Mesenchymal stem cell (in vitro differentiated cells and primary cell): ENCODE measurements at regions not wholly inside any gene's neighbourhood (a gene's known extent, or its start where the extent isn't known, plus 50 kb on each side); places are given as distances from the start of the nearest gene placed in this dataset.

Source experiments
- DNase-seq: peaks from one replicate; pipeline ENCODE4 v3.0.0-alpha.2; 2013
- H2AFZ ChIP-seq: one replicate; pipeline ENCODE4 v1.6.1; 2013; ENCODE audit warnings: low read depth, mild to moderate bottlenecking, control low read depth, inconsistent platforms, low read length, moderate library complexity
- H2AK5ac ChIP-seq: 2 replicates; pipeline ENCODE4 v1.6.1; 2013; ENCODE audit warnings: low read length, moderate library complexity, mild to moderate bottlenecking, inconsistent platforms; ENCODE audit not compliant: severe bottlenecking
- H2BK120ac ChIP-seq: one replicate; pipeline ENCODE4 v1.6.1; 2013; ENCODE audit warnings: low read depth, mild to moderate bottlenecking, inconsistent platforms, low read length, moderate library complexity
- H2BK12ac ChIP-seq, 2 experiments: one replicate each; pipeline ENCODE4 v1.6.1; 2013; ENCODE audit warnings: inconsistent platforms in 2 of 2, low read length in 2 of 2, mild to moderate bottlenecking in 2 of 2, moderate library complexity in 2 of 2, control low read depth in 1 of 2
- H2BK15ac ChIP-seq: one replicate; pipeline ENCODE4 v1.6.1; 2013; ENCODE audit warnings: mild to moderate bottlenecking, low read depth, inconsistent platforms; ENCODE audit not compliant: poor library complexity, severe bottlenecking
- H2BK5ac ChIP-seq: 2 replicates; pipeline ENCODE4 v1.6.1; 2013; ENCODE audit warnings: low read depth, mild to moderate bottlenecking, low read length, control low read depth, inconsistent platforms; ENCODE audit not compliant: poor library complexity, severe bottlenecking
- H3K14ac ChIP-seq, 2 experiments: one replicate each; pipeline ENCODE4 v1.6.1; 2013; ENCODE audit warnings: inconsistent platforms in 2 of 2, low read length in 2 of 2, control low read depth in 1 of 2, mild to moderate bottlenecking in 1 of 2, moderate library complexity in 1 of 2
- H3K18ac ChIP-seq, 2 experiments: one replicate each; pipeline ENCODE4 v1.6.1; 2013; ENCODE audit warnings: inconsistent platforms in 2 of 2, low read length in 2 of 2, control low read depth in 1 of 2, low read depth in 1 of 2, mild to moderate bottlenecking in 1 of 2
- H3K23ac ChIP-seq, 2 experiments: one replicate each; pipeline ENCODE4 v1.6.1; 2013; ENCODE audit warnings: inconsistent platforms in 2 of 2, low read length in 2 of 2, mild to moderate bottlenecking in 2 of 2, moderate library complexity in 2 of 2, control low read depth in 1 of 2
- H3K27ac ChIP-seq: 2 replicates; pipeline ENCODE4 v1.5.1; 2013; ENCODE audit warnings: mild to moderate bottlenecking, moderate library complexity, low read length, control low read depth, inconsistent platforms; ENCODE audit not compliant: poor library complexity, severe bottlenecking
- H3K27me3 ChIP-seq, 2 experiments: 2 replicates each; pipeline versions ENCODE4 v1.6.1 to v1.7.0; 2013; ENCODE audit warnings: low read length in 2 of 2, mild to moderate bottlenecking in 2 of 2, moderate library complexity in 2 of 2, control low read depth in 1 of 2, inconsistent platforms in 1 of 2; ENCODE audit not compliant: control insufficient read depth in 1 of 2, insufficient read depth in 1 of 2
- H3K36me3 ChIP-seq, 2 experiments: 2 replicates each; pipeline versions ENCODE4 v1.6.1 to v1.7.0; 2013; ENCODE audit warnings: low read length in 2 of 2, control low read depth in 1 of 2, inconsistent platforms in 1 of 2, low read depth in 1 of 2, mild to moderate bottlenecking in 1 of 2; ENCODE audit not compliant: insufficient read depth in 2 of 2, control insufficient read depth in 1 of 2
- H3K4ac ChIP-seq, 2 experiments: one replicate each; pipeline ENCODE4 v1.6.1; 2013; ENCODE audit warnings: inconsistent platforms in 2 of 2, low read length in 2 of 2, mild to moderate bottlenecking in 2 of 2, moderate library complexity in 2 of 2, control low read depth in 1 of 2, low read depth in 1 of 2
- H3K4me1 ChIP-seq: 2 replicates; pipeline ENCODE4 v1.6.1; 2013; ENCODE audit warnings: low read depth, low read length, control low read depth; ENCODE audit not compliant: control insufficient read depth, insufficient read depth
- H3K4me2 ChIP-seq: 2 replicates; pipeline ENCODE4 v1.6.1; 2013; ENCODE audit warnings: low read length, mild to moderate bottlenecking, inconsistent platforms; ENCODE audit not compliant: poor library complexity, severe bottlenecking
- H3K4me3 ChIP-seq, 2 experiments: 2 replicates each; pipeline versions ENCODE4 v1.5.1 to v1.7.0; 2013; ENCODE audit warnings: low read length in 2 of 2, mild to moderate bottlenecking in 2 of 2, control low read depth in 1 of 2, low read depth in 1 of 2; ENCODE audit not compliant: insufficient read depth in 1 of 2
- H3K79me1 ChIP-seq: replicated peaks from 2 replicates; pipeline ENCODE4 v1.6.1; 2013; ENCODE audit warnings: mild to moderate bottlenecking, control low read depth, low read length, inconsistent platforms; ENCODE audit not compliant: poor library complexity, severe bottlenecking
- H3K9ac ChIP-seq: 2 replicates; pipeline ENCODE4 v1.7.0; 2013; ENCODE audit warnings: mild to moderate bottlenecking, low read length, moderate library complexity
- H3K9me3 ChIP-seq: 2 replicates; pipeline ENCODE4 v1.7.0; 2013; ENCODE audit warnings: mild to moderate bottlenecking, low read length; ENCODE audit not compliant: control insufficient read depth
- H4K8ac ChIP-seq: one replicate; pipeline ENCODE4 v1.6.1; 2013; ENCODE audit warnings: inconsistent platforms, mild to moderate bottlenecking, low read length, moderate library complexity
- H4K91ac ChIP-seq: one replicate; pipeline ENCODE4 v1.6.1; 2013; ENCODE audit warnings: mild to moderate bottlenecking, low read length, inconsistent platforms
- WGBS: methylation state at CpG from one replicate; pipeline ENCODE4 v1.1.7; 2013; ENCODE audit warnings: mixed read lengths; 5-methylcytosine and 5-hydroxymethylcytosine counted together

GRCh38 chr2:42878581-42878980, 86.2 kb upstream of the HAAO start:
- Histone ChIP-seq H3K14ac (no peak overlapping the region), H2BK15ac (no peak overlapping the region), H2AFZ (no peak overlapping the region), H3K36me3 (no peaks in the 10 kb centered on the region), H3K18ac (no peak overlapping the region), H2AK5ac (no peak overlapping the region), H3K4me3 (no peak overlapping the region), H3K9ac (no peak overlapping the region), H3K23ac (no peak overlapping the region), H2BK12ac (peak overlapping the region in 1 of 2 experiments; percentile 9), H3K79me1 (no peaks in the 10 kb centered on the region), H4K8ac (no peak overlapping the region), H3K4me2 (no peak overlapping the region), H4K91ac (no peak overlapping the region), H3K4ac (no peak overlapping the region), H2BK120ac (no peak overlapping the region), H3K27ac (no peak overlapping the region), H3K4me1 (peaks cover 4% of the 10 kb centered on the region), H2BK5ac (no peak overlapping the region), H3K27me3 (no peaks in the 10 kb centered on the region), H3K9me3 (no peaks in the 10 kb centered on the region)
- WGBS: 89% methylated on average over 4 of the region's 4 CpGs
- DNase-seq: no peak

- Histone ChIP-seq H3K18ac (no peak overlapping the region), H3K23ac (no peak overlapping the region), H3K4me1 (peaks cover 4% of the 10 kb centered on the region), H3K9me3 (no peaks in the 10 kb centered on the region), H3K4me3 (no peak overlapping the region), H3K4ac (no peak overlapping the region), H2BK120ac (no peak overlapping the region), H3K79me1 (no peaks in the 10 kb centered on the region), H2AFZ (no peak overlapping the region), H2AK5ac (no peak overlapping the region), H2BK12ac (no peak overlapping the region), H4K8ac (no peak overlapping the region), H3K36me3 (no peaks in the 10 kb centered on the region), H4K91ac (no peak overlapping the region), H2BK5ac (no peak overlapping the region), H3K27ac (no peak overlapping the region), H3K14ac (no peak overlapping the region), H3K4me2 (no peak overlapping the region), H3K27me3 (no peaks in the 10 kb centered on the region), H3K9ac (no peak overlapping the region), H2BK15ac (no peak overlapping the region)
- WGBS: 89% methylated on average over 1 of the region's 1 CpG
- DNase-seq: no peak
Measured at GRCh38 chr2:42877936-42878335, 85.6 kb upstream of the HAAO start.

- peaks cover 4% of the 10 kb centered on the region for H3K4me1 ChIP-seq
- no peak overlapping the region for H2BK12ac ChIP-seq
- no peaks in the 10 kb centered on the region for H3K36me3 ChIP-seq
- H2BK120ac ChIP-seq: no peak overlapping the region
- H4K91ac ChIP-seq: no peak overlapping the region
- no peak overlapping the region for H3K9ac ChIP-seq
- H4K8ac ChIP-seq: no peak overlapping the region
- H3K27ac ChIP-seq: no peak overlapping the region
- WGBS: 64% methylated on average over 3 of the region's 3 CpGs
- no peak overlapping the region for H3K4ac ChIP-seq
- peak; percentile 61 for DNase-seq
- H3K27me3 ChIP-seq: no peaks in the 10 kb centered on the region
- H2AK5ac ChIP-seq: no peak overlapping the region
- no peak overlapping the region for H2BK15ac ChIP-seq
- no peak overlapping the region for H2AFZ ChIP-seq
- H3K18ac ChIP-seq: no peak overlapping the region
- no peak overlapping the region for H3K23ac ChIP-seq
- H3K14ac ChIP-seq: no peak overlapping the region
- H2BK5ac ChIP-seq: no peak overlapping the region
- H3K4me2 ChIP-seq: no peak overlapping the region
- H3K4me3 ChIP-seq: no peak overlapping the region
- no peaks in the 10 kb centered on the region for H3K9me3 ChIP-seq
- H3K79me1 ChIP-seq: no peaks in the 10 kb centered on the region
Measured at GRCh38 chr2:42877511-42877910, 85.1 kb upstream of the HAAO start.

GRCh38 chr2:42876326-42876751, 84.0 kb upstream of the HAAO start:
- no peak overlapping the region for H4K8ac ChIP-seq
- 56% methylated on average over 11 of the region's 11 CpGs for WGBS
- no peak overlapping the region for H3K4ac ChIP-seq
- no peak overlapping the region for H2AFZ ChIP-seq
- no peak overlapping the region for H2BK5ac ChIP-seq
- H3K23ac ChIP-seq: no peak overlapping the region
- peak; percentile 92 for DNase-seq
- no peak overlapping the region for H2BK120ac ChIP-seq
- no peaks in the 10 kb centered on the region for H3K79me1 ChIP-seq
- H3K9ac ChIP-seq: peak overlapping the region; percentile 15
- H3K18ac ChIP-seq: no peak overlapping the region
- no peak overlapping the region for H3K4me3 ChIP-seq
- no peaks in the 10 kb centered on the region for H3K36me3 ChIP-seq
- H3K4me2 ChIP-seq: no peak overlapping the region
- H2BK12ac ChIP-seq: no peak overlapping the region
- H3K27ac ChIP-seq: no peak overlapping the region
- no peak overlapping the region for H4K91ac ChIP-seq
- H2BK15ac ChIP-seq: no peak overlapping the region
- no peak overlapping the region for H2AK5ac ChIP-seq
- peaks cover 4% of the 10 kb centered on the region for H3K4me1 ChIP-seq
- H3K27me3 ChIP-seq: no peaks in the 10 kb centered on the region
- no peak overlapping the region for H3K14ac ChIP-seq
- H3K9me3 ChIP-seq: no peaks in the 10 kb centered on the region
